GM23338 (cell line): ENCODE measurements at regions not wholly inside any gene's neighbourhood (a gene's known extent, or its start where the extent isn't known, plus 50 kb on each side); places are given as distances from the start of the nearest gene placed in this dataset.

Experiments
- ATAC-seq: fragments of 200-7000 bp; cut with Tn5 transposase; 3 replicates; pipeline ENCODE4 v1.9.1; 2020
- DNase-seq: peaks from one replicate; pipeline ENCODE4 v3.0.0-alpha.2; 2015; ENCODE audit warnings: low spot score
- H2AFZ ChIP-seq: fragments of 200-600 bp; sonication (generic); 2 replicates; pipeline ENCODE4 v1.8.0; 2016; ENCODE audit warnings: antibody characterized with exemption, mild to moderate bottlenecking, moderate library complexity
- H3F3A ChIP-seq: fragments of 200-600 bp; sonication (generic); replicated peaks from 2 replicates; pipeline ENCODE4 v1.8.0; 2017; ENCODE audit warnings: antibody characterized with exemption, mixed run types, low read depth
- H3K27ac ChIP-seq: fragments of 200-600 bp; sonication (generic); 2 replicates; pipeline ENCODE4 v1.6.1; 2016; ENCODE audit warnings: low read depth
- H3K27me3 ChIP-seq: fragments of 200-600 bp; sonication (generic); 2 replicates; pipeline ENCODE4 v1.8.0; 2016; ENCODE audit warnings: mild to moderate bottlenecking, mixed run types, moderate library complexity; ENCODE audit not compliant: insufficient read depth
- H3K36me3 ChIP-seq: fragments of 200-600 bp; sonication (generic); 2 replicates; pipeline ENCODE4 v1.8.0; 2016; ENCODE audit warnings: mild to moderate bottlenecking; ENCODE audit not compliant: insufficient read depth
- H3K4me1 ChIP-seq: fragments of 200-600 bp; sonication (generic); 2 replicates; pipeline ENCODE4 v1.8.0; 2016; ENCODE audit warnings: mild to moderate bottlenecking, moderate library complexity; ENCODE audit not compliant: insufficient read depth
- H3K4me2 ChIP-seq: fragments of 200-600 bp; sonication (generic); 2 replicates; pipeline ENCODE4 v1.7.1; 2017; ENCODE audit warnings: mixed run types
- H3K4me3 ChIP-seq: fragments of 200-600 bp; sonication (generic); 2 replicates; pipeline ENCODE4 v1.6.1; 2016; ENCODE audit warnings: mixed run types
- H3K79me2 ChIP-seq: fragments of 200-600 bp; sonication (generic); replicated peaks from 2 replicates; pipeline ENCODE4 v1.8.0; 2017; ENCODE audit warnings: mild to moderate bottlenecking; ENCODE audit not compliant: insufficient read depth
- H3K9me2 ChIP-seq: fragments of 200-600 bp; sonication (generic); 2 replicates; pipeline ENCODE4 v1.8.0; 2017; ENCODE audit not compliant: insufficient read depth
- H4K20me1 ChIP-seq: fragments of 200-600 bp; sonication (generic); replicated peaks from 2 replicates; pipeline ENCODE4 v1.8.0; 2017; ENCODE audit warnings: mild to moderate bottlenecking; ENCODE audit not compliant: insufficient read depth
- H3K27ac Mint-ChIP-seq: 2 replicates; pipeline ENCODE4 v1.8.0; 2020; ENCODE audit warnings: inconsistent platforms, mild to moderate bottlenecking, moderate library complexity, mixed read lengths
- H3K27me3 Mint-ChIP-seq: 3 replicates; pipeline ENCODE4 v1.8.0; 2022; ENCODE audit warnings: low read depth, mild to moderate bottlenecking, moderate library complexity, mixed read lengths, inconsistent platforms; ENCODE audit not compliant: insufficient read depth, poor library complexity
- H3K36me3 Mint-ChIP-seq: 3 replicates; pipeline ENCODE4 v1.8.0; 2021; ENCODE audit warnings: low read depth, mild to moderate bottlenecking, inconsistent platforms, moderate library complexity, mixed read lengths
- H3K4me1 Mint-ChIP-seq: 3 replicates; pipeline ENCODE4 v1.8.0; 2020; ENCODE audit warnings: mild to moderate bottlenecking, inconsistent platforms, mixed read lengths
- H3K4me3 Mint-ChIP-seq: 3 replicates; pipeline ENCODE4 v1.8.0; 2021; ENCODE audit warnings: moderate library complexity, mild to moderate bottlenecking, inconsistent platforms, mixed read lengths
- H3K9me3 Mint-ChIP-seq: 3 replicates; pipeline ENCODE4 v1.8.0; 2020; ENCODE audit warnings: moderate library complexity, mild to moderate bottlenecking, inconsistent platforms, mixed read lengths
- EZH2phosphoT487 ChIP-seq: fragments of 200-600 bp; sonication (generic); IDR thresholded peaks from one replicate; pipeline ENCODE4 v1.8.1; 2018; ENCODE audit warnings: antibody characterized with exemption; ENCODE audit not compliant: unreplicated experiment
- JUNB ChIP-seq: IDR thresholded peaks from one replicate; pipeline ENCODE4 v1.6.1; 2016; ENCODE audit warnings: antibody characterized with exemption; ENCODE audit not compliant: unreplicated experiment
- NANOG ChIP-seq: IDR thresholded peaks from 2 replicates; pipeline ENCODE4 v1.6.1; 2016; ENCODE audit warnings: antibody characterized with exemption, borderline replicate concordance
- POLR2AphosphoS5 ChIP-seq: IDR thresholded peaks from 2 replicates; pipeline ENCODE4 v1.6.1; 2016; ENCODE audit warnings: antibody characterized with exemption, low read depth
- STAT1 ChIP-seq: IDR thresholded peaks from one replicate; pipeline ENCODE4 v1.6.1; 2016; ENCODE audit warnings: antibody characterized with exemption; ENCODE audit not compliant: unreplicated experiment
- ZNF114 ChIP-seq: fragments of 250-450 bp; sonication (Bioruptor Pico); IDR thresholded peaks from 2 replicates; pipeline ENCODE4 v1.5.0; 2020; ENCODE audit warnings: mild to moderate bottlenecking, moderate library complexity
- ZNF331 ChIP-seq: fragments of 250-450 bp; sonication (Bioruptor Pico); IDR thresholded peaks from 2 replicates; pipeline ENCODE4 v1.5.0; 2020; ENCODE audit warnings: low read depth, mild to moderate bottlenecking, moderate library complexity
- TF ChIP-seq, protein P1 (sequence below): IDR thresholded peaks from one replicate; pipeline ENCODE4 v1.6.1; 2018; ENCODE audit warnings: antibody characterized with exemption; ENCODE audit not compliant: unreplicated experiment
- TF ChIP-seq, protein P2 (sequence below), 2 experiments: fragments of 200-600 bp in 1 of 2; sonication (generic) in 1 of 2; conservative IDR thresholded peaks; 2 replicates each; pipeline versions ENCODE4 v1.5.1 to v1.6.1; 2016 to 2017; ENCODE audit warnings: antibody characterized with exemption in 2 of 2, low read depth in 2 of 2, mild to moderate bottlenecking in 2 of 2, moderate library complexity in 1 of 2
- TF ChIP-seq, protein P3 (sequence below): IDR thresholded peaks from 2 replicates; pipeline ENCODE4 v1.6.1; 2016; ENCODE audit warnings: antibody characterized with exemption

DNA sequence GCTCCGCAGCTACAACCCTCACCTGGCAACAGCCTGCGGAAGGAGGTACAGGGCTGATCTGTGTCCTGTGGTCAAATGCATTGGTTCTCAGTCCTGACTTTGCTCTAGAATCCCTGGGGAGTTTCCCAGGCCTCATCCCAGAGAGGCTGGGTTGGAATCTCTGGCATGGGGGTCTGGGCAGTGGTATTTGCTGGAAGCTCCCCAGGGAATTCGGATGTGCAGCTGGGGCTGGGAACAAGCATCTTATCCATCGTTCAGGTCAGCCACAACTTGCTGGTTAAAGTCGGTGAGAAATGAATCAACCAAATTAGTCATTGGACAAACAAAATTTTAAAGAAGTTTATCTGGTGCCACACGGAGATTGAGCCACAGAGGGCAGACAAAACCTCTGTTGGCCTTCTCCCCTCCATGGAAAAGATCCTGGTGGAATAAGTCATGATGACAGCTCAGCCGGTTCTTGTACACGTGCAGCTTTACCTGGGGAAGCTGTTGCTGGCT lies 231.2 kb downstream of the FOXL1 start:
- Histone ChIP-seq H3F3A (no peaks in the 10 kb centered on the region), H3K27ac (no peak overlapping the region), H3K4me1 (peaks cover 9% of the 10 kb centered on the region; the same call in 1 of the 2 replicates), H3K27me3 (no peaks in the 10 kb centered on the region), H3K36me3 (no peaks in the 10 kb centered on the region), H3K9me2 (no peaks in the 10 kb centered on the region; the same call in 1 of the 2 replicates), H3K4me2 (no peak overlapping the region), H3K79me2 (no peaks in the 10 kb centered on the region), H3K4me3 (no peak overlapping the region), H2AFZ (no peak overlapping the region), H4K20me1 (no peaks in the 10 kb centered on the region)
- peak; percentile 23 for DNase-seq
- no peak overlapping the region for H3K4me3 Mint-ChIP-seq
- TF ChIP-seq EZH2phosphoT487 (no peak), STAT1 (no peak), ZNF331 (CRISPR knock-in tag) (no peak)
- TF ChIP-seq, protein P1, sequence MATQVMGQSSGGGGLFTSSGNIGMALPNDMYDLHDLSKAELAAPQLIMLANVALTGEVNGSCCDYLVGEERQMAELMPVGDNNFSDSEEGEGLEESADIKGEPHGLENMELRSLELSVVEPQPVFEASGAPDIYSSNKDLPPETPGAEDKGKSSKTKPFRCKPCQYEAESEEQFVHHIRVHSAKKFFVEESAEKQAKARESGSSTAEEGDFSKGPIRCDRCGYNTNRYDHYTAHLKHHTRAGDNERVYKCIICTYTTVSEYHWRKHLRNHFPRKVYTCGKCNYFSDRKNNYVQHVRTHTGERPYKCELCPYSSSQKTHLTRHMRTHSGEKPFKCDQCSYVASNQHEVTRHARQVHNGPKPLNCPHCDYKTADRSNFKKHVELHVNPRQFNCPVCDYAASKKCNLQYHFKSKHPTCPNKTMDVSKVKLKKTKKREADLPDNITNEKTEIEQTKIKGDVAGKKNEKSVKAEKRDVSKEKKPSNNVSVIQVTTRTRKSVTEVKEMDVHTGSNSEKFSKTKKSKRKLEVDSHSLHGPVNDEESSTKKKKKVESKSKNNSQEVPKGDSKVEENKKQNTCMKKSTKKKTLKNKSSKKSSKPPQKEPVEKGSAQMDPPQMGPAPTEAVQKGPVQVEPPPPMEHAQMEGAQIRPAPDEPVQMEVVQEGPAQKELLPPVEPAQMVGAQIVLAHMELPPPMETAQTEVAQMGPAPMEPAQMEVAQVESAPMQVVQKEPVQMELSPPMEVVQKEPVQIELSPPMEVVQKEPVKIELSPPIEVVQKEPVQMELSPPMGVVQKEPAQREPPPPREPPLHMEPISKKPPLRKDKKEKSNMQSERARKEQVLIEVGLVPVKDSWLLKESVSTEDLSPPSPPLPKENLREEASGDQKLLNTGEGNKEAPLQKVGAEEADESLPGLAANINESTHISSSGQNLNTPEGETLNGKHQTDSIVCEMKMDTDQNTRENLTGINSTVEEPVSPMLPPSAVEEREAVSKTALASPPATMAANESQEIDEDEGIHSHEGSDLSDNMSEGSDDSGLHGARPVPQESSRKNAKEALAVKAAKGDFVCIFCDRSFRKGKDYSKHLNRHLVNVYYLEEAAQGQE, result no peak
- no peaks in the 10 kb centered on the region for H3K9me3 Mint-ChIP-seq
- H3K4me1 Mint-ChIP-seq, result peaks cover 12% of the 10 kb centered on the region
- no peak overlapping the region for H3K27ac Mint-ChIP-seq
- no peaks in the 10 kb centered on the region for H3K36me3 Mint-ChIP-seq
- ATAC-seq, result peak; percentile 18
- peaks cover 2% of the 10 kb centered on the region for H3K27me3 Mint-ChIP-seq

DNA sequence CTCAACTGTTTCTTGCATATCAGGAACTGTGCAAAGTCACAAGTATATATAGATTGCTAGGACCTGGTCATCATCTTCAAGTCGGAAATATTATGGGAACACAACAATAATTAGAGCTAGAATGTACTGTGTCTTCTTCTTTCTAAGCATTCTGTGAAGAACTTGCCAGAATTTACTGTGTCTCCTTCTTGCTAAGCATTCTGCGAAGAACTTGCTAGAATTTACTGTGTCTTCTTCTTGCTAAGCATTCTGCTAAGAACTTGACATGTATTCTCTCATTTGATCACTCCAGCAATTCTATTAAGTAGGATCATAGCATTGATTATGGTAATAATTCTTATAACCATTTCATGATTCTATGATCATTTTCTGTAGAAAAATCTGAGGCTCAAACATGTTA lies 231.7 kb downstream of the FOXL1 start:
- H3K27ac ChIP-seq, result no peak overlapping the region
- TF ChIP-seq NANOG, result no peak
- TF ChIP-seq JUNB, result no peak
- TF ChIP-seq EZH2phosphoT487, result no peak
- TF ChIP-seq, protein P1, result no peak
- no peak for TF ChIP-seq POLR2AphosphoS5
- TF ChIP-seq ZNF114 (CRISPR knock-in tag), result no peak
- TF ChIP-seq, protein P2, sequence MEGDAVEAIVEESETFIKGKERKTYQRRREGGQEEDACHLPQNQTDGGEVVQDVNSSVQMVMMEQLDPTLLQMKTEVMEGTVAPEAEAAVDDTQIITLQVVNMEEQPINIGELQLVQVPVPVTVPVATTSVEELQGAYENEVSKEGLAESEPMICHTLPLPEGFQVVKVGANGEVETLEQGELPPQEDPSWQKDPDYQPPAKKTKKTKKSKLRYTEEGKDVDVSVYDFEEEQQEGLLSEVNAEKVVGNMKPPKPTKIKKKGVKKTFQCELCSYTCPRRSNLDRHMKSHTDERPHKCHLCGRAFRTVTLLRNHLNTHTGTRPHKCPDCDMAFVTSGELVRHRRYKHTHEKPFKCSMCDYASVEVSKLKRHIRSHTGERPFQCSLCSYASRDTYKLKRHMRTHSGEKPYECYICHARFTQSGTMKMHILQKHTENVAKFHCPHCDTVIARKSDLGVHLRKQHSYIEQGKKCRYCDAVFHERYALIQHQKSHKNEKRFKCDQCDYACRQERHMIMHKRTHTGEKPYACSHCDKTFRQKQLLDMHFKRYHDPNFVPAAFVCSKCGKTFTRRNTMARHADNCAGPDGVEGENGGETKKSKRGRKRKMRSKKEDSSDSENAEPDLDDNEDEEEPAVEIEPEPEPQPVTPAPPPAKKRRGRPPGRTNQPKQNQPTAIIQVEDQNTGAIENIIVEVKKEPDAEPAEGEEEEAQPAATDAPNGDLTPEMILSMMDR (conservative IDR thresholded peaks at IDR 0.05; ENCODE audit: low read depth in 2 of 2), result no peak
- TF ChIP-seq, protein P3, sequence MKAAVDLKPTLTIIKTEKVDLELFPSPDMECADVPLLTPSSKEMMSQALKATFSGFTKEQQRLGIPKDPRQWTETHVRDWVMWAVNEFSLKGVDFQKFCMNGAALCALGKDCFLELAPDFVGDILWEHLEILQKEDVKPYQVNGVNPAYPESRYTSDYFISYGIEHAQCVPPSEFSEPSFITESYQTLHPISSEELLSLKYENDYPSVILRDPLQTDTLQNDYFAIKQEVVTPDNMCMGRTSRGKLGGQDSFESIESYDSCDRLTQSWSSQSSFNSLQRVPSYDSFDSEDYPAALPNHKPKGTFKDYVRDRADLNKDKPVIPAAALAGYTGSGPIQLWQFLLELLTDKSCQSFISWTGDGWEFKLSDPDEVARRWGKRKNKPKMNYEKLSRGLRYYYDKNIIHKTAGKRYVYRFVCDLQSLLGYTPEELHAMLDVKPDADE, result no peak

More for the DNA sequence above, 231.7 kb downstream of the FOXL1 start:
- Mint-ChIP-seq H3K4me3 (no peak overlapping the region), H3K27ac (no peak overlapping the region), H3K9me3 (no peaks in the 10 kb centered on the region), H3K36me3 (no peaks in the 10 kb centered on the region), H3K4me1 (peaks cover 12% of the 10 kb centered on the region), H3K27me3 (peaks cover 2% of the 10 kb centered on the region)
- Histone ChIP-seq H4K20me1 (no peaks in the 10 kb centered on the region), H3K36me3 (no peaks in the 10 kb centered on the region), H2AFZ (no peak overlapping the region), H3F3A (no peaks in the 10 kb centered on the region), H3K4me1 (peaks cover 9% of the 10 kb centered on the region; the same call in 1 of the 2 replicates), H3K79me2 (no peaks in the 10 kb centered on the region), H3K4me3 (no peak overlapping the region), H3K27me3 (no peaks in the 10 kb centered on the region), H3K4me2 (no peak overlapping the region), H3K9me2 (no peaks in the 10 kb centered on the region; the same call in 1 of the 2 replicates)
- no peak for ATAC-seq
- no peak for DNase-seq
